Left ventricle myocardium inferior (tissue), 1 donor: ENCODE measurements at regions not wholly inside any gene's neighbourhood (a gene's known extent, or its start where the extent isn't known, plus 50 kb on each side); places are given as distances from the start of the nearest gene placed in this dataset.
A peak's percentile ranks its signal among the peaks of the same experiment; 100 is the strongest.

Experiments used
- DNase-seq: peaks from one replicate; pipeline ENCODE4 v3.0.0-alpha.2; 2020
- H3K27ac ChIP-seq: fragments of 200-600 bp; replicated peaks from 2 replicates; pipeline ENCODE4 v1.8.0; 2021
- H3K27me3 ChIP-seq: fragments of 200-600 bp; 2 replicates; pipeline ENCODE4 v1.8.0; 2021; ENCODE audit warnings: low read depth
- H3K36me3 ChIP-seq: fragments of 200-600 bp; 2 replicates; pipeline ENCODE4 v1.8.0; 2021
- H3K4me1 ChIP-seq: fragments of 200-600 bp; 2 replicates; pipeline ENCODE4 v1.8.0; 2021
- H3K4me3 ChIP-seq: fragments of 200-600 bp; 2 replicates; pipeline ENCODE4 v1.8.0; 2021; ENCODE audit warnings: mild to moderate bottlenecking, moderate library complexity
- H3K9me3 ChIP-seq: fragments of 200-600 bp; replicated peaks from 2 replicates; pipeline ENCODE4 v1.8.0; 2021
- CTCF ChIP-seq: fragments of 200-600 bp; IDR thresholded peaks from 2 replicates; pipeline ENCODE4 v1.8.0; 2021; ENCODE audit warnings: antibody characterized with exemption, mild to moderate bottlenecking, borderline replicate concordance
- intact Hi-C: fragments of 100-400 bp; cut with micrococcal nuclease; formaldehyde crosslinking; loops from one replicate; pipeline ENCODE4 v1.11.0; 2022
- donor health status: DM: no; HTN: yes; CAD: no; lungs with severe emphysema.

- TF ChIP-seq CTCF = no peak
- no peaks in the 10 kb centered on the region for H3K27me3 ChIP-seq
- H3K27ac ChIP-seq = peak overlapping the region; percentile 97
- intact Hi-C loops = no loop called here
- H3K4me1 ChIP-seq = peaks cover 42% of the 10 kb centered on the region
- no peak for DNase-seq
- no peaks in the 10 kb centered on the region for H3K36me3 ChIP-seq
- H3K4me3 ChIP-seq = peak overlapping the region; percentile 93
- no peaks in the 10 kb centered on the region for H3K9me3 ChIP-seq
Observed at GRCh38 chr6:26157251-26158075, 70.2 kb downstream of the HFE start.

GRCh38 chr6:26158076-26158580 is 70.9 kb downstream of the HFE start:
- Histone ChIP-seq H3K9me3 (no peaks in the 10 kb centered on the region), H3K4me3 (peak overlapping the region; percentile 93), H3K27ac (peak overlapping the region; percentile 97), H3K36me3 (peaks cover under 1% of the 10 kb centered on the region), H3K27me3 (no peaks in the 10 kb centered on the region), H3K4me1 (peaks cover 42% of the 10 kb centered on the region)
- intact Hi-C loops = no loop called here
- peak; percentile 49 for DNase-seq
- TF ChIP-seq CTCF = no peak

GRCh38 chr6:26158581-26159356 is 71.5 kb downstream of the HFE start:
- no peaks in the 10 kb centered on the region for H3K27me3 ChIP-seq
- intact Hi-C loops = no loop called here
- no peaks in the 10 kb centered on the region for H3K9me3 ChIP-seq
- peaks cover 42% of the 10 kb centered on the region for H3K4me1 ChIP-seq
- H3K4me3 ChIP-seq = peak overlapping the region; percentile 93
- H3K36me3 ChIP-seq = peaks cover 5% of the 10 kb centered on the region
- H3K27ac ChIP-seq = peak overlapping the region; percentile 97
- TF ChIP-seq CTCF = no peak
- peak; percentile 51 for DNase-seq

- Histone ChIP-seq H3K36me3 (peaks cover 13% of the 10 kb centered on the region), H3K4me3 (peak overlapping the region; percentile 93), H3K27ac (peak overlapping the region; percentile 97), H3K9me3 (no peaks in the 10 kb centered on the region), H3K4me1 (peaks cover 42% of the 10 kb centered on the region), H3K27me3 (no peaks in the 10 kb centered on the region)
- no peak for TF ChIP-seq CTCF
- DNase-seq = no peak
- intact Hi-C loops = no loop called here
Observed at GRCh38 chr6:26159357-26160273, 72.4 kb downstream of the HFE start.

- no peak for DNase-seq
- Histone ChIP-seq H3K4me3 (no peak overlapping the region), H3K4me1 (peaks cover 35% of the 10 kb centered on the region), H3K36me3 (peaks cover 15% of the 10 kb centered on the region), H3K9me3 (no peaks in the 10 kb centered on the region), H3K27me3 (no peaks in the 10 kb centered on the region), H3K27ac (no peak overlapping the region)
- intact Hi-C loops = no loop called here
- TF ChIP-seq CTCF = no peak
Observed at GRCh38 chr6:26161322-26161721, 74.1 kb downstream of the HFE start.
